Esophagus (tissue), 2 donors: ENCODE measurements at regions not wholly inside any gene's neighbourhood (a gene's known extent, or its start where the extent isn't known, plus 50 kb on each side); places are given as distances from the start of the nearest gene placed in this dataset.
"Not testable (repeated sequence)": the region's sequence is repeated elsewhere in the genome, so short reads cannot be mapped to it uniquely, and the experiment has no call there.

Experiments used
- H3K27ac ChIP-seq, 2 donors: one replicate each; pipeline ENCODE4 v1.5.1; 2013; ENCODE audit warnings: low read depth in 2 of 2, mild to moderate bottlenecking in 2 of 2, inconsistent platforms in 1 of 2, low read length in 1 of 2, moderate library complexity in 1 of 2
- H3K27me3 ChIP-seq, 2 donors: one replicate each; pipeline ENCODE4 v1.6.1; 2013; ENCODE audit warnings: low read length in 2 of 2, control low read depth in 1 of 2, mild to moderate bottlenecking in 1 of 2; ENCODE audit not compliant: insufficient read depth in 2 of 2, control insufficient read depth in 1 of 2
- H3K36me3 ChIP-seq, 2 donors: one replicate each; pipeline ENCODE4 v1.6.1; 2013; ENCODE audit warnings: low read length in 1 of 2; ENCODE audit not compliant: control insufficient read depth in 2 of 2, insufficient read depth in 2 of 2
- H3K4me1 ChIP-seq, 2 donors: one replicate each; pipeline ENCODE4 v1.6.1; 2013; ENCODE audit warnings: low read length in 1 of 2; ENCODE audit not compliant: control insufficient read depth in 2 of 2, insufficient read depth in 2 of 2
- H3K4me3 ChIP-seq, 2 donors: one replicate each; pipeline ENCODE4 v1.5.1; 2013; ENCODE audit warnings: low read length in 2 of 2, mild to moderate bottlenecking in 2 of 2, low read depth in 1 of 2, moderate library complexity in 1 of 2
- H3K9me3 ChIP-seq, 2 donors: one replicate each; pipeline ENCODE4 v1.6.1; 2013; ENCODE audit warnings: mild to moderate bottlenecking in 2 of 2, low read depth in 1 of 2, low read length in 1 of 2, moderate library complexity in 1 of 2; ENCODE audit not compliant: control insufficient read depth in 2 of 2, insufficient read depth in 1 of 2
- WGBS, 2 donors: extraction: QIAGEN DNeasy Blood & Tissue Kit; methylation state at CpG; one replicate each; pipeline ENCODE4 v1.1.7; 2013; 5-methylcytosine and 5-hydroxymethylcytosine counted together
- donor health status: healthy with polysubstance abuse.
- donor health status: Bipolar disorder and iron deficiency.

GRCh38 chr7:68788529-68788928 lies 809.7 kb upstream of the AUTS2 start:
- H3K4me1 ChIP-seq, H3K36me3 ChIP-seq, H3K9me3 ChIP-seq, H3K27me3 ChIP-seq, H3K27ac ChIP-seq, H3K4me3 ChIP-seq: not testable (repeated sequence)
- 86 to 93% methylated on average over 2 of the region's 2 CpGs for WGBS, 2 donors

GRCh38 chr7:68789597-68789996 lies 808.7 kb upstream of the AUTS2 start:
- no peaks in the 10 kb centered on the region for H3K9me3 ChIP-seq
- no peaks in the 10 kb centered on the region for H3K4me1 ChIP-seq
- no peak overlapping the region for H3K4me3 ChIP-seq
- no peak overlapping the region for H3K27ac ChIP-seq
- H3K36me3 ChIP-seq: no peaks in the 10 kb centered on the region
- whole genome bisulfite sequencing, 2 donors: 25 to 27% methylated on average over 4 of the region's 4 CpGs
- no peaks in the 10 kb centered on the region for H3K27me3 ChIP-seq

GRCh38 chr7:68792351-68792750 lies 805.9 kb upstream of the AUTS2 start:
- Histone ChIP-seq H3K27ac (no peak overlapping the region), H3K36me3 (no peaks in the 10 kb centered on the region)

GRCh38 chr7:68793513-68793912 lies 804.8 kb upstream of the AUTS2 start:
- no peak overlapping the region for H3K4me3 ChIP-seq
- H3K9me3 ChIP-seq: no peaks in the 10 kb centered on the region
- WGBS, 2 donors: 88 to 90% methylated on average over 1 of the region's 1 CpG
- no peaks in the 10 kb centered on the region for H3K4me1 ChIP-seq
- no peaks in the 10 kb centered on the region for H3K27me3 ChIP-seq
- H3K36me3 ChIP-seq: no peaks in the 10 kb centered on the region
- H3K27ac ChIP-seq: no peak overlapping the region

More at GRCh38 chr7:68792351-68792750, 805.9 kb upstream of the AUTS2 start:
- Histone ChIP-seq H3K9me3 (no peaks in the 10 kb centered on the region), H3K4me3 (no peak overlapping the region), H3K4me1 (no peaks in the 10 kb centered on the region), H3K27me3 (no peaks in the 10 kb centered on the region)
- 53 to 58% methylated on average over 3 of the region's 3 CpGs for WGBS, 2 donors

- H3K36me3 ChIP-seq: no peaks in the 10 kb centered on the region
- H3K4me3 ChIP-seq: no peak overlapping the region
- 46 to 58% methylated on average over 4 of the region's 4 CpGs for WGBS, 2 donors
- no peaks in the 10 kb centered on the region for H3K4me1 ChIP-seq
- no peak overlapping the region for H3K27ac ChIP-seq
- H3K27me3 ChIP-seq: no peaks in the 10 kb centered on the region
- H3K9me3 ChIP-seq: peaks cover 0 to 2% of the 10 kb centered on the region in 2 donors
These were observed 798.0 kb upstream of the AUTS2 start for GRCh38 chr7:68800316-68800715.

GRCh38 chr7:68805159-68805558 lies 793.1 kb upstream of the AUTS2 start:
- no peaks in the 10 kb centered on the region for H3K36me3 ChIP-seq
- H3K4me3 ChIP-seq: no peak overlapping the region
- no peak overlapping the region for H3K27ac ChIP-seq
- peaks cover 0 to 2% of the 10 kb centered on the region in 2 donors for H3K9me3 ChIP-seq
- no peaks in the 10 kb centered on the region for H3K4me1 ChIP-seq
- H3K27me3 ChIP-seq: no peaks in the 10 kb centered on the region
- WGBS, 2 donors: 84 to 91% methylated on average over 5 of the region's 5 CpGs

GRCh38 chr7:68807666-68808065 lies 790.6 kb upstream of the AUTS2 start:
- Histone ChIP-seq H3K27ac (no peak overlapping the region), H3K36me3 (no peaks in the 10 kb centered on the region), H3K27me3 (no peaks in the 10 kb centered on the region), H3K4me3 (no peak overlapping the region), H3K4me1 (no peaks in the 10 kb centered on the region), H3K9me3 (peaks cover 0 to 2% of the 10 kb centered on the region in 2 donors)
- WGBS, 2 donors: 70 to 72% methylated on average over 2 of the region's 2 CpGs

GRCh38 chr7:68813551-68814080 lies 784.7 kb upstream of the AUTS2 start:
- H3K4me3 ChIP-seq: no peak overlapping the region
- no peaks in the 10 kb centered on the region for H3K27me3 ChIP-seq
- WGBS, 2 donors: 34 to 36% methylated on average over 12 of the region's 12 CpGs
- no peak overlapping the region for H3K27ac ChIP-seq
- H3K4me1 ChIP-seq: no peaks in the 10 kb centered on the region
- no peaks in the 10 kb centered on the region for H3K9me3 ChIP-seq
- H3K36me3 ChIP-seq: no peaks in the 10 kb centered on the region

GRCh38 chr7:68816491-68816890 lies 781.8 kb upstream of the AUTS2 start:
- Histone ChIP-seq H3K4me3 (no peak overlapping the region), H3K27ac (no peak overlapping the region)
- WGBS, 2 donors: 75 to 82% methylated on average over 2 of the region's 2 CpGs

GRCh38 chr7:68820321-68820720 lies 778.0 kb upstream of the AUTS2 start:
- H3K4me3 ChIP-seq: no peak overlapping the region
- no peaks in the 10 kb centered on the region for H3K36me3 ChIP-seq
- peaks cover 0 to under 1% of the 10 kb centered on the region in 2 donors for H3K9me3 ChIP-seq
- H3K27ac ChIP-seq: no peak overlapping the region
- WGBS, 2 donors: 91 to 92% methylated on average over 6 of the region's 6 CpGs
- no peaks in the 10 kb centered on the region for H3K27me3 ChIP-seq
- H3K4me1 ChIP-seq: no peaks in the 10 kb centered on the region

More at GRCh38 chr7:68816491-68816890, 781.8 kb upstream of the AUTS2 start:
- no peaks in the 10 kb centered on the region for H3K9me3 ChIP-seq
- no peaks in the 10 kb centered on the region for H3K36me3 ChIP-seq
- H3K4me1 ChIP-seq: no peaks in the 10 kb centered on the region
- no peaks in the 10 kb centered on the region for H3K27me3 ChIP-seq
